GM10266 (cell line): ENCODE measurements at regions not wholly inside any gene's neighbourhood (a gene's known extent, or its start where the extent isn't known, plus 50 kb on each side); places are given as distances from the start of the nearest gene placed in this dataset.

Source experiments
- DNase-seq: peaks from one replicate; pipeline ENCODE4 v3.0.0; 2012; ENCODE audit errors: extremely low spot score
- CTCF ChIP-seq: IDR thresholded peaks from 2 replicates; pipeline ENCODE4 v1.5.1; 2012; ENCODE audit warnings: mild to moderate bottlenecking, low read depth; ENCODE audit not compliant: control insufficient read depth, insufficient read depth; ENCODE audit errors: missing control alignments

DNA sequence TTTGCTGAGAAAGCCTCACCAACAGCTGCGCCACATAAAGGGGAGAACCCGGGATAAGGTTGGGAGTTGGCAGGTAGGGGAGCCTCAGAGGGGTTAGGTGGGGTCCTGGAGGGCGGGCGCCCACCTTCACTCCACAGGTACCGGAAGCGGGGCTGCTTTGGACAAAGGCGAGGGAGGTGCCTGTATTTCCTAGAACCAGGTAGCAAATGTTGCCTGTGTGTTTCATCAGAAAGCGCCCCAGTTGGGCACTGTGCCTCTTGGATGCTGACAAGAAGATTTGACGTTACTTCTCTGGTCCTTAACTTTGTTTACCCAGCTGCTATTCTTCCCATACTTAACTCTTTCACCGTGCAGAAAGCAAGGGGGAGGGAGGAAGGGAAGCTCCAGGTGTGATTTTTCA, 278.9 kb downstream of the ZNF536 start:
- no peak for DNase-seq

GRCh38 chr19:30649934-30650614, 277.9 kb downstream of the ZNF536 start:
- TF ChIP-seq CTCF, result peak; percentile 84
- peak; percentile 55 for DNase-seq

More for the DNA sequence above, 278.9 kb downstream of the ZNF536 start:
- no peak for TF ChIP-seq CTCF

- no peak for TF ChIP-seq CTCF
- DNase-seq, result no peak
Measured at GRCh38 chr19:30648866-30649862, 277.0 kb downstream of the ZNF536 start.

DNA sequence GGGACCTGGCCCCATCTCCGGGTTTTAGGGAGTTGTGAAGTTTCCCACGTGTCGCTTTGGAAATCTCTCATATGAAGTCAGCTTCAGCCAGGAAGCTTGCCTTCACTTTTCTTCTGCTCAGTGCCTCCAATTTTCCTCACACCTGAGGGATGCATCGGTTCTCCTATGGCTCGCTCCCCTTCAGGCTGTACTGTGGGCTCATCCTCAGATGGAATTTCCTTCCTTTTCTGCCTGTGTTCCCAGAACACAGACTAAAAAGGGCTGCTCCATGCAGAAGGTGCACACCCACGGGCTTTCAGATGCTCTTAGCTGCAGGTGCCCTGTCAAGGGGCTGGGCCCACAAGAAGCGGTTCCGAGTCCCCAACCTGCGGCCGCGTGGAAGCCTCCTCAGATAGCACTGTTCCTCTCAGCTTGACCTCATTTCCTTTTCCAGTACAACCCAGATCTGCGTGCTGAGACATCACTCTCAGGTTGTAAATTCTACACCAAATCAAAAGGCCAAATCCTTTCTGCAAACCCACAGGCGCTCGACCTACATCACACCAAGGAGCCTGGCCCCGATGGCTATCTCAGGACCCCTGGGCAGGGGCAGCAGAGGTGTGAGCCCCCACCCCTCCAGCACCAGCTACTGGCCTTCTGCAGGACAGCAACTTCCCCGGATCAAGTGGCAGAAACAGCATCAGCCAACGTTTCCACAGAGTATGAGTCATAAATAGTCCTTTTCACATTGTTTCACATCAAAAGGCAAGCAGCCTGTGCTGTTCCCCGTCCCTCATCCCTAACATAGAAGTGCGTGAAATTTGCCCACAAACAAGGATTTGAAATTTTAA, 275.9 kb downstream of the ZNF536 start:
- no peak for TF ChIP-seq CTCF
- no peak for DNase-seq

DNA sequence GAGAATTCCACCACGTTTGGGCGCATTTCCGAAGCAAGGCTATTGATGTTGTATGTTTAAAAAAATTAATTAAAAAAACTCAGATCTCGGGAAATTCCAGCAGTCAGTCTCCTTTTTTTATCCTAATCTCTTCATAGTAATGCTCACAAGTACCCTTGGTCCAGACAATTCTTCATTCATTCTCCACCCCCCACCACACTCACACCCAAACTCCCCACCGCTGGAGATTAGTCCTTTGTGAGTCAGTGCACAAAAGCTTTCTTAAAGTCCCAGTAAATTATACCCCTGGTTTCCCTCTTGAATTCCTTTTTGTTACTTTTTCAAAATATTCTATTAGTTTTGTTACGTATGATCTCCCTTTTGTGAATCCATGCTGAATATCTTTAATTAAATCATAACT, 274.6 kb downstream of the ZNF536 start:
- no peak for TF ChIP-seq CTCF

DNA sequence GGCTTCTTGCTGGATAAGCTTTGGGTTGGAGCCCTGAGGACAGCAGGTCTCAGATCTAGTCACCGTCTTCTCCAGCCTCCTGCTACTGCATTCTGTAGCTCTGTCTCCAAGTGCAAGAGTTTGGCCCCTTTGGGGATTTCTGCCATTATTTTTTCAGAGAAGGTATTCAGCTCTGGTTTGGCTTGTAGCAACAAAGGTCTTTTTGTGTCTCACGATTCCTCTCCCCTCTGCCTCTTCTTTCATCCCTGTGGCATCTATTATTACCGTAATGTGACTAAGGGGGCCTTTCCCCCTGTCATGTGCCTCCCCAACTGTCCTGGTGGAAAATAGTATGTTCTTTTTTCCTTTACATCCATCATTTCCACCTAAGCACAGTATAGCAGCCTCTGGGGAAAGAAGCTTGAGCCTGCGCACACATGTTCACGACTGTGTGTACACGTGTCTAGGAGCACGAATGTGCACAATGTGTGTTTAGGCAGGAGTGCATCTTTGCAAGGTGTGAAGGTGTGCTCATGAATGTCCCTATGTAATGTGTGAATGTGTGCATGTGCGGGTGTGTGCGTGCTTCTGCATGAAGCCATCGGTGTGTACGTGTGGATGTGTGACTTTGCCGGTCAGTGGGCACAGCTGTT, 273.9 kb downstream of the ZNF536 start:
- DNase-seq, result no peak
- no peak for TF ChIP-seq CTCF

More for the DNA sequence above, 274.6 kb downstream of the ZNF536 start:
- no peak for DNase-seq
